ENCODE measurements at regions not wholly inside any gene's neighbourhood (a gene's known extent, or its start where the extent isn't known, plus 50 kb on each side); places are given as distances from the start of the nearest gene placed in this dataset.

DNA sequence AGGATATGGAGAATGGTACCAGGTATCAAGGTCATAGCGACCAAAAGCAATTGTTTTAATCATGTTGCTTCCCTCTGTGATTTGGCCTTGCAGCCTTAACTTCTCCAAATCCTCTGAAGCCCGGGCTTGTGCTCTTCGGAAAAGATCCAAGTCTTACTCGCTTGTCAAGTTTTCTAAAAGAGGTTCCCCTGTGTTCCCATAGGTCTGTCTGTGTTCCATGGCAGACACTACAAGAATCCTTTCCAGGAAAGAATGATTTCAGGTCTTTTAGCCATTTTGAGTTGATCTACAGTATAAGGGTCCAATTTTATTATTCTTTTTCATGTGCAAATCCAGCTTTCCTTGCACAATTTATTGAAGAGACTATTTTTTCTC, 710.6 kb upstream of the DIAPH2 start:
- DNase-seq (ENCODE audit: low spot score), result no peak

GRCh38 chrX:95974890-95975289, 709.8 kb upstream of the DIAPH2 start:
- Mint-ChIP-seq H3K4me1 (ENCODE audit: low read depth) (no peaks in the 10 kb centered on the region), H3K27me3 (ENCODE audit: low read depth) (peaks cover 2% of the 10 kb centered on the region), H3K36me3 (ENCODE audit: low read depth) (no peaks in the 10 kb centered on the region), H3K27ac (ENCODE audit: unreplicated experiment) (no peak overlapping the region), H3K9me3 (ENCODE audit: low read depth) (peaks cover 7% of the 10 kb centered on the region), H3K4me3 (ENCODE audit: unreplicated experiment) (no peak overlapping the region)
- DNase-seq (ENCODE audit: low spot score), result no peak
- no peak for TF ChIP-seq CTCF (IDR thresholded peaks at IDR 0.05)

More for the DNA sequence above, 710.6 kb upstream of the DIAPH2 start:
- Mint-ChIP-seq H3K27ac (ENCODE audit: unreplicated experiment) (no peak overlapping the region), H3K9me3 (ENCODE audit: low read depth) (no peaks in the 10 kb centered on the region), H3K27me3 (ENCODE audit: low read depth) (peaks cover 2% of the 10 kb centered on the region), H3K4me1 (ENCODE audit: low read depth) (no peaks in the 10 kb centered on the region), H3K4me3 (ENCODE audit: unreplicated experiment) (no peak overlapping the region), H3K36me3 (ENCODE audit: low read depth) (no peaks in the 10 kb centered on the region)
- no peak for TF ChIP-seq CTCF (IDR thresholded peaks at IDR 0.05)

DNA sequence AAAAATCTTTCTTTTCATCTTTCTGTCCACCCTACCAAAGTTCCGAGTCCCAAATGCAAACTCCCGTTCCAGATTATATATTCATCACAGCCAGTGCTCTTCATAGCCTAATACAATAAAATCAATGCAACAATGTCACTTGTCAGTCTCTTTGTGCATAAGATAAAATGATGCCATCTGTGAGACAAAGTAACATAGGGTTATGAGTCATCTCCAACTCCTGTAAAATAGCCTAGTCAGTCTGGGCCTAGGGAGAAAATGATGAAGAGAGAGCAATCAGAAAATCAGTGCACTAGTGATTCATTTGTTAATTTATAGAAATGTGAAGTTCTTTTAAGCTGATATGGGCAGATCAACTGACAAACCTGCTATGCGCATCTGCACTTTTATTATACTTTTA, 689.1 kb upstream of the DIAPH2 start:
- Mint-ChIP-seq H3K36me3 (ENCODE audit: low read depth) (no peaks in the 10 kb centered on the region), H3K27me3 (ENCODE audit: low read depth) (no peaks in the 10 kb centered on the region), H3K4me1 (ENCODE audit: low read depth) (no peaks in the 10 kb centered on the region), H3K4me3 (ENCODE audit: unreplicated experiment) (no peak overlapping the region), H3K27ac (ENCODE audit: unreplicated experiment) (no peak overlapping the region), H3K9me3 (ENCODE audit: low read depth) (no peaks in the 10 kb centered on the region)
- no peak for TF ChIP-seq CTCF (IDR thresholded peaks at IDR 0.05)
- no peak for DNase-seq (ENCODE audit: low spot score)

DNA sequence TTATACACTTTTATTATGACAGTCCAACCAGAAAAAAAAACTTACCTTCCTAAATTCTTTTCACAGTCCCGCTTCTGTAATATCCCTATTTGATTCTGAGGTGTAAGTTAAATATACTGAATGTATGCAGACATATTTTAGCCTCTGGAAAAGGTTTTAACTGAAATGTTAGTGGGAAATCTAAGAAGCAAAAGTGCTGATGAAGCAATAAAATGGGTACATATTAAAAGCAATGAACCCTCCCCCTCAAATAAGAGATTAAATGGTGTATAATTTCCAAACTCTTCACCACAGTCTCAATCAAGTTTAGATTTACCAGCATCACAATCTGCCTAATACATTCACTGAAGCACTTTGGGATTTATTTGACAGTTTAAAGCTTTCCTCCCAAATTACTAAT, 688.3 kb upstream of the DIAPH2 start:
- DNase-seq (ENCODE audit: low spot score), result no peak
- TF ChIP-seq CTCF (IDR thresholded peaks at IDR 0.05), result no peak
- no peak overlapping the region for H3K27ac Mint-ChIP-seq (ENCODE audit: unreplicated experiment)
- no peaks in the 10 kb centered on the region for H3K27me3 Mint-ChIP-seq (ENCODE audit: low read depth)
- no peak overlapping the region for H3K4me3 Mint-ChIP-seq (ENCODE audit: unreplicated experiment)
- H3K9me3 Mint-ChIP-seq (ENCODE audit: low read depth), result no peaks in the 10 kb centered on the region
- H3K36me3 Mint-ChIP-seq (ENCODE audit: low read depth), result no peaks in the 10 kb centered on the region
- no peaks in the 10 kb centered on the region for H3K4me1 Mint-ChIP-seq (ENCODE audit: low read depth)

DNA sequence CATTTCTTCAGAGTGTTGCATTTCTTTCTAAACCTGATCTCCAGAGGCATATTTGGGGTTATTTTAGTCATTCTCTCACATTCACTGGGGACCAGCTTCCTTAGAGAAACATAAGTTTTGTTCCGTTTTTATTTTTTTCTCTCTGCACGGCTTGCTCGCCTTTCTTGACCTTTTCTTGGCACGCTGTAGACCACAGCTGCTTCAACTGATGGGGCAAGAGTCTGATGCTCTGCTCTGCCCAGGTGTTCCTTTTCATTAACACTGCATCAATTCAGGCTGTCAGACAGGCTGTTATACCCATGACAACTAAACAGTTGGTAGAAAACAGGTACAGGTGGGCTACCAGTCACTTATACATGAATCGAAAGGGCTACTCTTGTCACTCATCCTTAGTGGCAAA, 682.2 kb upstream of the DIAPH2 start:
- no peaks in the 10 kb centered on the region for H3K27me3 Mint-ChIP-seq (ENCODE audit: low read depth)
- H3K9me3 Mint-ChIP-seq (ENCODE audit: low read depth), result peaks cover 3% of the 10 kb centered on the region
- H3K4me1 Mint-ChIP-seq (ENCODE audit: low read depth), result peaks cover 15% of the 10 kb centered on the region
- H3K36me3 Mint-ChIP-seq (ENCODE audit: low read depth), result no peaks in the 10 kb centered on the region
- H3K27ac Mint-ChIP-seq (ENCODE audit: unreplicated experiment), result no peak overlapping the region
- DNase-seq (ENCODE audit: low spot score), result no peak
- TF ChIP-seq CTCF (IDR thresholded peaks at IDR 0.05), result no peak
- no peak overlapping the region for H3K4me3 Mint-ChIP-seq (ENCODE audit: unreplicated experiment)

Data from chondrocyte (in vitro differentiated cells).